Heart left ventricle (tissue), 13 donors: ENCODE measurements at regions not wholly inside any gene's neighbourhood (a gene's known extent, or its start where the extent isn't known, plus 50 kb on each side); places are given as distances from the start of the nearest gene placed in this dataset.

Source experiments
- CTCF ChIP-seq, 12 donors: fragments of 200-600 bp; sonication (generic) in 4 of 12; IDR thresholded peaks; one replicate each; pipeline versions ENCODE4 v1.5.0 to v1.8.0; 2018 to 2022; ENCODE audit warnings: antibody characterized with exemption in 12 of 12, mild to moderate bottlenecking in 5 of 12
- POLR2A ChIP-seq, 2 donors: fragments of 450-650 bp; IDR thresholded peaks; one replicate each; pipeline ENCODE4 v1.6.1; 2017; ENCODE audit warnings: antibody characterized with exemption in 2 of 2, mild to moderate bottlenecking in 2 of 2, moderate library complexity in 2 of 2
- donor health status: ischemic (EF 13 %, LVEDD 7.1; RV severe dilation, severe dysfunction).
- donor health status: DM: no; HTN: yes; CAD: no.
- donor health status: DM: no; HTN: no; CAD: no.
- donor health status: ischemic (EF 25% LVEDD 6.9; RV normal size, moderate dysfunction).
- donor health status: ischemic (EF 25% LVEDD 5.7; RV mildly dilated, moderate dysfunction).
- donor health status: ischemic (EF 35%, LVEDD 5.7; RV mildly dilated, moderate dysfunction).
- donor health status: nonischemic (EF 11% LVEDD 7.7; RV severe dilation, severe dysfunction).
- donor health status: DM: yes; HTN: yes; CAD: no.
- donor health status: PGD.
- donor health status: ischemic (EF 29% LVEDD 5.4; RV normal size, mild dysfunction).
- donor health status: nonischemic (EF 23%, LVEDD 6.1; RV moderate dilation, normal function).

- no peak for TF ChIP-seq CTCF (IDR thresholded peaks at IDR 0.05)
- no peak for TF ChIP-seq POLR2A (IDR thresholded peaks at IDR 0.05)
Measured at GRCh38 chr2:122261911-122262310, 506.5 kb downstream of the TSN start.
